ENCODE measurements at regions not wholly inside any gene's neighbourhood (a gene's known extent, or its start where the extent isn't known, plus 50 kb on each side); places are given as distances from the start of the nearest gene placed in this dataset.

DNA sequence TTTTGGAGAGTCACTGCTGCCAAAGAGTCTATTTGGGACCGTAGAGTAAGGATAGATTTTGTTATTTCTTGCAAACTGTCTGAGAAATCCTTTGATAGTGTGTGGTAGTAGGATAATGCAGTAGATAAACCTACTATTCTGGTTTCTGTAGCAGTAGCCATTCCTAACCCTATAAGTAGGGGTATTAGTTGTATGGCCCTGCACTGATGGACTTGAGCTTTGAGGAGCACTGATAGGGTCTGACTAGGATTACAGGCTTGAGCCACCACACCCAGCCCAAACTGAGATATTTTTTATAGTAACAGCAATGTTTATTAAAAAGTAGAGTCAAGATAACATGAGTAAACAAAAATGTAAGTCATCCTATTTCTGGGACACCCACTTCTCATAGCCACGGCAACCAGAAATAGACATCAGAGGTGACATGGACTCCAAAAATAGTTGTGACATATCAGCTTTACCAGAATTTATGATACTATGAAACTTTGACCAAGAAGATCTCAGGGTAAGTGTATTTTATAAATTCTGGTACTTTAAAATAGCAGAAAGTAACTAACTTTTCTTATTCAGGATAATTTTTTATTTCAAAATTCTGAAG, 479.1 kb downstream of the SUCLA2 start:
- Histone ChIP-seq H3K9me3 (ENCODE audit: control insufficient read depth in 4 of 4, low read length in 3 of 4) (no peaks in the 10 kb centered on the region), H3K36me3 (ENCODE audit: control insufficient read depth in 4 of 4, insufficient read depth in 3 of 4, low read depth in 1 of 4, low read length in 3 of 4) (no peaks in the 10 kb centered on the region), H3K9ac (ENCODE audit: low read depth in 1 of 2, low read length in 2 of 2) (no peak overlapping the region), H3K27ac (ENCODE audit: low read depth in 1 of 2, low read length in 2 of 2) (no peak overlapping the region), H3K4me3 (ENCODE audit: low read depth in 1 of 3, low read length in 3 of 3) (no peak overlapping the region), H3K4me1 (ENCODE audit: control insufficient read depth in 4 of 4, insufficient read depth in 4 of 4, low read length in 3 of 4) (no peaks in the 10 kb centered on the region), H3K27me3 (ENCODE audit: control insufficient read depth in 4 of 4, insufficient read depth in 4 of 4, low read length in 3 of 4) (no peaks in the 10 kb centered on the region)
- TF ChIP-seq GABPA (IDR thresholded peaks at IDR 0.05 in 1 of 2, conservative IDR thresholded peaks at IDR 0.05 in 1 of 2) (no peak), YY1 (IDR thresholded peaks at IDR 0.05) (no peak), RAD21 (IDR thresholded peaks at IDR 0.05) (no peak), RXRA (IDR thresholded peaks at IDR 0.05) (no peak), MAX (IDR thresholded peaks at IDR 0.05) (no peak), SP1 (IDR thresholded peaks at IDR 0.05) (no peak), EGR1 (IDR thresholded peaks at IDR 0.05; ENCODE audit: low read depth in 2 of 2) (no peak), NR2F2 (IDR thresholded peaks at IDR 0.05) (no peak), FOXA2 (IDR thresholded peaks at IDR 0.05) (no peak), JUND (IDR thresholded peaks at IDR 0.05) (no peak), HNF4G (IDR thresholded peaks at IDR 0.05) (no peak), HNF4A (conservative IDR thresholded peaks at IDR 0.05) (no peak), TAF1 (conservative IDR thresholded peaks at IDR 0.05) (no peak), FOXA1 (IDR thresholded peaks at IDR 0.05) (no peak)
- TF ChIP-seq, protein P1, sequence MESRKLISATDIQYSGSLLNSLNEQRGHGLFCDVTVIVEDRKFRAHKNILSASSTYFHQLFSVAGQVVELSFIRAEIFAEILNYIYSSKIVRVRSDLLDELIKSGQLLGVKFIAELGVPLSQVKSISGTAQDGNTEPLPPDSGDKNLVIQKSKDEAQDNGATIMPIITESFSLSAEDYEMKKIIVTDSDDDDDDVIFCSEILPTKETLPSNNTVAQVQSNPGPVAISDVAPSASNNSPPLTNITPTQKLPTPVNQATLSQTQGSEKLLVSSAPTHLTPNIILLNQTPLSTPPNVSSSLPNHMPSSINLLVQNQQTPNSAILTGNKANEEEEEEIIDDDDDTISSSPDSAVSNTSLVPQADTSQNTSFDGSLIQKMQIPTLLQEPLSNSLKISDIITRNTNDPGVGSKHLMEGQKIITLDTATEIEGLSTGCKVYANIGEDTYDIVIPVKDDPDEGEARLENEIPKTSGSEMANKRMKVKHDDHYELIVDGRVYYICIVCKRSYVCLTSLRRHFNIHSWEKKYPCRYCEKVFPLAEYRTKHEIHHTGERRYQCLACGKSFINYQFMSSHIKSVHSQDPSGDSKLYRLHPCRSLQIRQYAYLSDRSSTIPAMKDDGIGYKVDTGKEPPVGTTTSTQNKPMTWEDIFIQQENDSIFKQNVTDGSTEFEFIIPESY (IDR thresholded peaks at IDR 0.05): no peak
- TF ChIP-seq, protein P2, sequence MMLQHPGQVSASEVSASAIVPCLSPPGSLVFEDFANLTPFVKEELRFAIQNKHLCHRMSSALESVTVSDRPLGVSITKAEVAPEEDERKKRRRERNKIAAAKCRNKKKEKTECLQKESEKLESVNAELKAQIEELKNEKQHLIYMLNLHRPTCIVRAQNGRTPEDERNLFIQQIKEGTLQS (IDR thresholded peaks at IDR 0.05): no peak
- TF ChIP-seq, protein P3, sequence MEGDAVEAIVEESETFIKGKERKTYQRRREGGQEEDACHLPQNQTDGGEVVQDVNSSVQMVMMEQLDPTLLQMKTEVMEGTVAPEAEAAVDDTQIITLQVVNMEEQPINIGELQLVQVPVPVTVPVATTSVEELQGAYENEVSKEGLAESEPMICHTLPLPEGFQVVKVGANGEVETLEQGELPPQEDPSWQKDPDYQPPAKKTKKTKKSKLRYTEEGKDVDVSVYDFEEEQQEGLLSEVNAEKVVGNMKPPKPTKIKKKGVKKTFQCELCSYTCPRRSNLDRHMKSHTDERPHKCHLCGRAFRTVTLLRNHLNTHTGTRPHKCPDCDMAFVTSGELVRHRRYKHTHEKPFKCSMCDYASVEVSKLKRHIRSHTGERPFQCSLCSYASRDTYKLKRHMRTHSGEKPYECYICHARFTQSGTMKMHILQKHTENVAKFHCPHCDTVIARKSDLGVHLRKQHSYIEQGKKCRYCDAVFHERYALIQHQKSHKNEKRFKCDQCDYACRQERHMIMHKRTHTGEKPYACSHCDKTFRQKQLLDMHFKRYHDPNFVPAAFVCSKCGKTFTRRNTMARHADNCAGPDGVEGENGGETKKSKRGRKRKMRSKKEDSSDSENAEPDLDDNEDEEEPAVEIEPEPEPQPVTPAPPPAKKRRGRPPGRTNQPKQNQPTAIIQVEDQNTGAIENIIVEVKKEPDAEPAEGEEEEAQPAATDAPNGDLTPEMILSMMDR (IDR thresholded peaks at IDR 0.05; ENCODE audit: low read depth, low read length, missing input control): no peak
- no peak for DNase-seq (ENCODE audit: low spot score)
- 87% methylated on average over 2 of the region's 2 CpGs for WGBS

DNA sequence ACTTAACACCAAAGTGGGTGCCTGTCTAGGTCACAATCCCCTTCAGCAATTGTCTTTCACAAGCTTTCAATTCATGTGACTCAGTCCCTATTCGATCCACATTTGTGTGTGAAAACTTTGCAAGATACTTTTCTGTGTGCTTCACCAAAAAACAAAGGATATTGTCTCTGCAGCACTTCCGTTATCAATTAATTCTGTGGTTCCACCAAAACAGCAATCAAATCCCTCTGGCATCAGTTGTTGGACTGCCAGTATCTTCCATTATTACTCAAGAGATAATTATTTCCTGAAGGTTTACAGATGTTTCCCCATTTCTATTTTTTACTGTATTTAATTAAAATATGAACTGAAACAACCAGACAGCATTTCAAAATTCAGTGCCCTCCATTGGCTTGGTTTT, 481.4 kb downstream of the SUCLA2 start:
- H3K9ac ChIP-seq (ENCODE audit: low read depth in 1 of 2, low read length in 2 of 2): no peak overlapping the region
- H3K4me3 ChIP-seq (ENCODE audit: low read depth in 1 of 3, low read length in 3 of 3): no peak overlapping the region
- no peak for TF ChIP-seq FOXA2 (IDR thresholded peaks at IDR 0.05)
- no peak for TF ChIP-seq JUND (IDR thresholded peaks at IDR 0.05)
- TF ChIP-seq EGR1 (IDR thresholded peaks at IDR 0.05; ENCODE audit: low read depth in 2 of 2): no peak
- TF ChIP-seq, protein P3 (IDR thresholded peaks at IDR 0.05; ENCODE audit: low read depth, low read length, missing input control): no peak
- no peak for TF ChIP-seq SP1 (IDR thresholded peaks at IDR 0.05)
- TF ChIP-seq HNF4A (conservative IDR thresholded peaks at IDR 0.05): no peak
- TF ChIP-seq MAX (IDR thresholded peaks at IDR 0.05): no peak
- TF ChIP-seq RXRA (IDR thresholded peaks at IDR 0.05): no peak
- TF ChIP-seq GABPA (IDR thresholded peaks at IDR 0.05 in 1 of 2, conservative IDR thresholded peaks at IDR 0.05 in 1 of 2): no peak
- TF ChIP-seq YY1 (IDR thresholded peaks at IDR 0.05): no peak
- TF ChIP-seq HNF4G (IDR thresholded peaks at IDR 0.05): no peak
- TF ChIP-seq FOXA1 (IDR thresholded peaks at IDR 0.05): no peak
- TF ChIP-seq, protein P1 (IDR thresholded peaks at IDR 0.05): no peak
- no peak for TF ChIP-seq REST (IDR thresholded peaks at IDR 0.05)
- no peak for TF ChIP-seq RAD21 (IDR thresholded peaks at IDR 0.05)
- TF ChIP-seq TAF1 (conservative IDR thresholded peaks at IDR 0.05): no peak

More for the DNA sequence above, 481.4 kb downstream of the SUCLA2 start:
- 44% methylated on average over 2 of the region's 2 CpGs for WGBS
- Histone ChIP-seq H3K27me3 (ENCODE audit: control insufficient read depth in 4 of 4, insufficient read depth in 4 of 4, low read length in 3 of 4) (no peaks in the 10 kb centered on the region), H3K4me1 (ENCODE audit: control insufficient read depth in 4 of 4, insufficient read depth in 4 of 4, low read length in 3 of 4) (no peaks in the 10 kb centered on the region), H3K27ac (ENCODE audit: low read depth in 1 of 2, low read length in 2 of 2) (no peak overlapping the region), H3K36me3 (ENCODE audit: control insufficient read depth in 4 of 4, insufficient read depth in 3 of 4, low read depth in 1 of 4, low read length in 3 of 4) (no peaks in the 10 kb centered on the region), H3K9me3 (ENCODE audit: control insufficient read depth in 4 of 4, low read length in 3 of 4) (peaks cover 0 to 8% (median 2%) of the 10 kb centered on the region in 4 donors)
- DNase-seq (ENCODE audit: low spot score): no peak
